ENCODE measurements at regions not wholly inside any gene's neighbourhood (a gene's known extent, or its start where the extent isn't known, plus 50 kb on each side); places are given as distances from the start of the nearest gene placed in this dataset.
"Not testable (repeated sequence)": the region's sequence is repeated elsewhere in the genome, so short reads cannot be mapped to it uniquely, and the experiment has no call there.

DNA sequence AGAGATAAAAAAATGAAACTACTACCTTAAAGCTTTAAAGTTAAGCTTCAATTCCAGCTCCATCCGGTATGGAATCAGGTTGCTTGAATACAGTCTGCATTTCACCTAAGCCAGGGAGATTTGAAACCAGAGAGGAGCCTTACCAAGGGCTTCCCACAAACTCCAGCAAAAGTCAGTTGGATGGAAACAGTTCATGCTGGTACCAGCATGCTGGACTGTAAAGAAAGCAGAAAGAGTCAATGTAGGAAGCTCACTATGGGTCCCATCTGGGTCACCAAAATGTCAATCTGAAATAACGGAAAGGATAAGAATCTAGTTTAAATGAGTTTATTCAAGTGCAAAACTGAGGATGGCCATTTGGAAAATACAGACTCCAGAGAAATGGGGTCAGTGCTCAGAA lies 65.3 kb downstream of the CDO1 start:
- DNase-seq (ENCODE audit: low read depth in 2 of 2) = no peak

DNA sequence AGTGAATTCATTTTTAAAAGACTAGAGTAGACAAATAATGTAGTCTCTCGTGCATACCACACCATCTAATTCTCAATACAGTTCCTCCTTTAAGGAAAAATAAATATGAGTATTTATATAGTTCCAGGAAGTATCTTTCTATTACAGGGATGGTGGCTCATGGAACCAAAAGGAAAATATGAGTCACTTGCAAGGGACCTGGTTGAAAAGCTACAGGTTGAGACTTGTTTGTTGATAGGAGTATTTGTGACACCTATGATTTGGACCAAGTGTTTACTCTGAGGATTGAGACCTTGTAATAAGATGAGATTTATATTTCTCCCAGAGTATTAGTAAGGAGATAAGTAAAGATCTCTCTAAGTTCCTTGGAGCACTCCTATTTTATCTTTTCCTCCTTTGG lies 67.4 kb downstream of the CDO1 start:
- DNase-seq (ENCODE audit: low read depth in 2 of 2) = no peak

DNA sequence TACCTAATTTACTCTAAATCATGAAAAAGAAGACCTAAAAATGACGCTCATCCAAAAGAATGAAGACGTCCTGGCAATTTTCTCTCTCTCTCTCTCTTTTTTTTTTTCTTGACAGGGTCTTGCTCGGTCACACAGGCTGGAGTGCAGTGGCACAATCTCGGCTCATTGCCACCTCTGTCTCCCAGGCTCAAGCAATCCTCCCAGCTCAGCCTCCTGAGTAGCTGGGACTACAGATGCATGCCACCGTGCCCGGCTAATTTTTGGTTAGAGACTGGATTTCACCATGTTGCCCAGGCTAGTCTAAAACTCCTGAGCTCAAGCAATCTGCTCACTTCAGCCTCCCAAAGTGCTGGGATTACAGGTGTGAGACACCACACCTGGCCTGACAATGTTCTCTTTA lies 77.2 kb downstream of the CDO1 start:
- not testable (repeated sequence) for DNase-seq (ENCODE audit: low read depth in 2 of 2)

DNA sequence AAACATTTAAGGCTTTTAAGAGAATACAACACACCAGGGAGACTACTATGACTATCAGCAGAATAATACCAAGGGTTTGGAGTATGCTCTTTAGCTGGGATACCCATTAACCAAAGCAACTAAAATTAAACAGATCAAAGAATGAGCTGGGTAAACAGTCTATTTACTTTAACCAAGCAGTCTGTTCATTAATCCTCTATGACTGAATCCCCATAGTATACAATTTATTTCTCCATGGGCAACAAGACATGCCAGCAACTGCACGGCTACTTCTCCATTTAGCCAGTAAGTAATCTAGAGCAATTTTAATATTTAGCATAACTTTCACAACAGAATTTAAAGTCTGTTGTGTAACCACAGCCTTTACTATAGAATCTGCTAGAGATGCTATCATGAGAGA lies 77.6 kb downstream of the CDO1 start:
- no peak for DNase-seq (ENCODE audit: low read depth in 2 of 2)

DNA sequence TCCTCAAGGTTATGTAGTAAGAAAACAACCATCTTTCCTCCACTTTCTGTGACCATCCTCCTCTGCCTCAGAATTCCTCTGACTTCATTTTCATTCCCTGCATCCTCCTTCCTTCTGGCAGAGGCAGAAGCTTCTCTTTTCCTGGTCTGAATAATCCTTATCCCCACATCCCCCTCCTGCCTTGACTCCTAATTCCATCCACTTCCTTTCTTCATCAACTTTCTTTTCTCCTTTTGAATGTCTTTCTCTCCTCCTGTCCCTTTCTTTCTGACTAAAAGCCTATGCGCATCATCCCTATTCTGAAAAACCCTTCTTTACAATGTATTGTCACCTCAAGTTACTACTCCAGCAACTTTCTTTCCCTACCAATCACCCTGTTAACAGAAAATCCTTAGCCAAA lies 79.0 kb downstream of the CDO1 start:
- no peak for DNase-seq (ENCODE audit: low read depth in 2 of 2)

DNA sequence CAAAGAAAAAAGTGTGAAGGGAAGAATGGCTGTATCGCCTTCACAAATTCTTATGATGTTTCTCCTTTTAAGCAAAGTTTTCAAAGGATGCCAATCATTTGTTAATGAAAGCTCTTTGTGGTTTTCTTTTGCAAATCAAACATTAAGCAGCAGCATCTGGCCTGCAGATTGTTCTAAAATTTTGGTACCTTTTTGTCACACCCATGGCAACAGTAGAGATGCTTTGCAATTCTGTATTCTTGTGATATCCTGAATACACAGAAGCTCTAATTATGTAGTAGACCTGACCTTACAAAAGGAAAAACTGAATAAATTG lies 79.8 kb downstream of the CDO1 start:
- no peak for DNase-seq (ENCODE audit: low read depth in 2 of 2)

DNA sequence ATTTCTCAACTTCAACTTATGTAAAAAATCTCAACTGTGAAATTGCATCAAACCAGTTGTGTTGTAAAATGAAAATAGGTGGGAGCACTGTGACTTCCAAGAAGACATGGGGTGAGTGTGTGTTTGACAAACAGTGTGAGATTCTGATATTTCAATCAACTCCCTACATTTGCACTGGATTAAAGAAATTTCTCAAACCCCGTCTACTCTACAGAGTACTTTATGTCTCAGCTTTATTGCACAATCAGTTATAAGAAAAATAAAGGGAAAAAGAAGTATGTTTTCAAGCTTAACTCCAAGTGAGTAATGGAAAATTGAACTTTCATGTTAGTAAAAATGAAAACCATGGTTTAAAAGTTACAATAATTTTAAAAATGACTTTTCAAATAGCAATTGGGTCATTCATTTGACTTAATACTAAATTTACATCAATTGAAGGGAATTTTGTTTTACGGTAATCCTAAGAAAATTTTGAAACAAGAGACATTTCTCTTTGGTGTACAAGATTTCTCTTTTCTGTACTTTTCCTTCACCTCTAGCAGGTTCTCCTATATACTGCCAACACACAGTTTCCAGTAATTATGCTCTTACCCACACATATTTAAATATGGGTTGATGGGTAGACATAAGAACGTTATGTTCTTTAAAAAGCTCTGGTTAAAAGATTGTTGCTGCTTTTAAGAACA lies 80.3 kb downstream of the CDO1 start:
- no peak for DNase-seq (ENCODE audit: low read depth in 2 of 2)

DNA sequence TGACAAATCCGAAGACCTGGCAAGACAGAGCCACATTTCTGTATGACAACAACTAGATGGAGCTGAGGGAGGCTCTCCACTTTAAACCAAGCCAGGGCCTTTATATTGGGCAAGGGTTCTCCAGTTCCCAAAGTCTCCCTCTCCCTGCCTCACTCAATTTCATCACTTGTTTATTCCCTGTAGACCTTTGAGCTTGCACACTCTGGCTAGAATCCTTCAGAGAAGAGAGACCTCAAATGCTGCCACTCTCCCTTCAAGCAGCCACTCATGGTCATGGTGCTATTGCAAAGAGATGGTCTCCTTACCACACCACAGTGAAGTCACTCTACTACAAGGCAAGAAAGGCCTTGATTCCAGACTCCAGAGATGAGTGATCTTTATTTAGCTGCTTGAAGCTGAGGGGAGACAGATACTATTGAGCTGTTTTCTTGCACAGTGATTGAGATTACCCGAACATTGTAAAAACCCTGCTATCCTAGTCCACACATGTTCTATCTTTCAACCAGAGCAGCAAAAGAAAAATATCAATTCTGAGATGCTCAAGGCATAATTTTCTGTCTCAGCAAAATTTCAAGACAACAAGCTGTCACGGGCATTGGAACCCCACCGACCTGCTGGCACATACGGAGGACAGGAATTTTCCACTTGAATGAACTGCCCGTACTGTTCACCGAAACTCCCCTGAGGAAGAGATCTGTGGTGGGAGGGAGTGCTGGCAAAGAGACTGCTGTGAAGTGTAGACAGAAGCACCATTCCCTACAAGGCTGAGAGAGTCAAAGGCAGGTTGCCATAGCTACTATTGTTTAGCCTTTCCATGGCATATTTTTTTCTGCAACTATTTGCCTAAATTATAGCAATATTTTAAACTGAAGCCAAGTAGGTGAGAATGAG lies 81.1 kb downstream of the CDO1 start:
- DNase-seq (ENCODE audit: low read depth in 2 of 2) = no peak

DNA sequence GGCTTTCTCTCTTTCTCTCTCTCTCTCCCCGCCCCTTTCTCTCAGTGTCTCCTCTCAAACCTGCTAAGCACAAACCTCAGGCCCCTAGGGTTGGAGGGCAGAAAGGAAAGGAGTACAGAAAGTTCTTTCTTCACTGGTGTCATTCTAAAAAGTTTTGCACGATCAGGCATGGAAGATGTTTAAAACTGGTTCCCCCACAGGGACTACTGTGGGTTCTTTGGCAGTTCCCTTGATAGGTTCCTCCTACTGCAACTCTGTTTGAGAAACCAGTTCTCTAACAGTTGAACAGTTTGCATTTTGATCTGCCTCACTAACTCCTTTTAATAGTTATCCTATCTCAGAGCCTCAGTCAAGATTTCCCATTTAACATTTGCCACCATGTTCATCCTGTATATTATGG lies 82.9 kb downstream of the CDO1 start:
- no peak for DNase-seq (ENCODE audit: low read depth in 2 of 2)

DNA sequence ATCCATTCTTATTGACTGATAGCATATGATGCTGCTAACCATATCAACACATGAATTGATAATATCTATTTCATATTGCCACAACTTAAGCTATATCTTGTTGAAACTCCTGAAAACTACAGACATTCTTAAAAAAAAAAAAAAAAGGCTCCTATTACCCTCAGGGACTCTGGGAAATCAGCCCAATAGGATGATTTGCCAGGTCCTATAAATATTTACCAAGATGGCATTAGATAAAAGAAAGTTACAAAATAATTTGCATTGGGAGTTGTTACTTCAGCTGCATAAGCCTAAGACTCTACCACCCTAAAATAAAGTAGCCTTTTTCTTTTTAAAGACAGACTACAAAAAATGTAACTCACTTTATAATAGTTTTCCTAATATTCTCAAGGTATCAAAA lies 84.4 kb downstream of the CDO1 start:
- DNase-seq (ENCODE audit: low read depth in 2 of 2) = no peak

DNA sequence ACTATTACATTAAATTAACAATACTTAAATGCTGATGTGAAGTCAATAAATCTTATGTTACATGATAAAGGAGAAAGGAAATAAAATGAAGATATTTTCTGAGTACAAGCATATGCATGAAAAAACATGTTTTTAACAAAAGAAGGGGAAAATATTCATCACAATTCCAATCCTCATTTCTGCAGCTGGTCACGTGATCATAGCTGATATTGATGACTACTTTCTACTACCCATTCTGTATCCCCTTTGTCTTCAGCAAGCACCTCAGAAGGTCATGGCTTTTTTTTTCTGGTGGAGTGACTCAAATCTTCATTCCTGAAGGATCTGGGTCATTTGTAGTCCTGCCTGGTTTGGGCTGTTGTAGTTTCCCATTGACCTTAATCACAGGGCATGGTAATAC lies 90.9 kb downstream of the CDO1 start:
- DNase-seq (ENCODE audit: low read depth in 2 of 2) = no peak

DNA sequence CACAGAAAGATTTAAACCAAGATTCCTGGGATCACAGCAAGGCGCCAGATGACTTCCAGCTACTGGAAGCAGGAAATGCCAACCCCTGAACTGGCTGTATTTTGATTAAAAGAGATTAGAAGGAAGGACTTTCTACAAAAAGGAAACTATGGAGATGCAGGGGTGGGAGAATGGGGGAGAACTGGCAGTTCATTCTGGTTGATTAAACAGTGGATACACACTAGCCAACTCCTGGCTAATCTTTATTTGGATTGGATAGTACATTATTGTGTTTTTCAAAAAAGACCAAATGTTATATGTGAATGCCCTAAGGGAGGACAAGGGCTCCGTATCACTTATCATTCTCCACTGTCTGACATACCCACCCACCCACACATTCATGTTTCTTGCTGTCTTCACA lies 93.2 kb downstream of the CDO1 start:
- no peak for DNase-seq (ENCODE audit: low read depth in 2 of 2)

DNA sequence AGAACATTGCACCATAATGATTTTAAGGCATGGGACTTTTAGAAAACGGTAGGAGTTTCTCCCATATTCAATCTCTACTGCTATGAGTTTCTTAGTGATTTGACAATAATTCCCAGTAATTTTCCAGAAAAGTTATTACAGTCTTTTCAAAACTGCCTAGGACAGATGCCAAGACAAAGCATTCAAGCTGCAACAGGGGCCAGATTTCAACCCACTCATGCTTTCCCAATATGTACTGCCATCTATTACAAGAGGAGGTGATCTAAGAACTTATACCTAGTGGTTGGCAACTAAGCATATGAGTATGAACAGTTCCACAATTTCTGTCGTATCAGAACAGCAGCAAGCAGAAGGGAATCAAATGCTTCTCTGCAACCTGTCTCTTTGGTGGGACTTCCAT lies 95.1 kb upstream of the TMED7 start:
- no peak for DNase-seq (ENCODE audit: low read depth in 2 of 2)

DNA sequence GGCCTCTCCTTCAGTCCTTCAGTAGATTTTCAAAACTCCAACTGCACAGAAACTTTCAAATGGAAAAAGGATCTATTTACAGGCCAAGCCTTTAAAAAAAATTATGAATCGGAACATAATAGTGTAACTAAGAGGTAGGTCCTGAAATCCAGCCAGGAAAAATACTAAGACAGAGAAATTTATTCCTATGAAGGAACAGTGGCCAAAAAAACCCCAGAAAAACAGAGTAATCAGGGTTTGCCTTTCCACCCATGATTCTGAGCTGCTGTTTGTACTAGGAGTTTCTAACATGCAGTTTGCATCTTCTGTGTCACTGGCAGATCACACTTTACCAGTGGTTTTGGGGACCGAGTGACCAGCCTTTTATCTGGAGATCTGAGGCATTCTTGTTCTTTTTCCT lies 93.1 kb upstream of the TMED7 start:
- DNase-seq (ENCODE audit: low read depth in 2 of 2) = no peak

DNA sequence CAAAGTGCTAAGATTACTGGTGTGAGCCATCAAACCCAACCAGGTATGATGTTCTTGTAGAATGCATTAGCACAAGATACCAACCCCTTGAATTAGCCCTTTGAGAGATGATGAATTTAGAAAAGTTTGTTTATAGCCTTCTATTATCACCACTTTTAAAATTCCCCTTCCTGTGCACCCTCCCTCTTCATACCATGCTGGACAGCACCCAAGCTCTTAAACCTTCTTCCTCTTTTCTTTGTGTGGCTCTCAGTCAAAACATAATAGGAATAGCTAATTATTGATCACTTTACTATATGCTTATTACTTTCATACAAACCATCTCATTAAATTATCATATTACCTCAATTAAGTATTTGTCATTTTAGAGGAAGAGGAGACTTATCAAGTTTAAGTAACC lies 87.6 kb upstream of the TMED7 start:
- DNase-seq (ENCODE audit: low read depth in 2 of 2) = no peak

DNA sequence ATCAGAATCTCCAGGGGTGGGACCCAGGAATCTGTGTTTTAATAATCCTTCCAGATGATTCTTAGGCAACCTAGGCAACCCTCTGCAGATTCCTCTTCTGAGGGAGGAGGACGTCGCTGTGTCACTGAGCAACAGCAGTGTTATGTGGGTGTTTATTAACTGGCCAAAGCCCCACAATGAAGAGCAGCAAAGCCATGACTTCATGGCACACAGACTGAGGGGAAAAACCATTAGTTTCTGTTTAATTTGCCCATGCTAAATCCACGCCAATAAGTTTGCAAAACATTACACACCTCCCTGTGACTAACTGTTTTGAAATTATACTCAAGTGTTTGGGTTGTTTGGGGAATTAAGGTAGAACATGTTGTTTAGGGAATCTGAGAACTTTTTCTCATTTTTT lies 83.7 kb upstream of the TMED7 start:
- no peak for DNase-seq (ENCODE audit: low read depth in 2 of 2)

DNA sequence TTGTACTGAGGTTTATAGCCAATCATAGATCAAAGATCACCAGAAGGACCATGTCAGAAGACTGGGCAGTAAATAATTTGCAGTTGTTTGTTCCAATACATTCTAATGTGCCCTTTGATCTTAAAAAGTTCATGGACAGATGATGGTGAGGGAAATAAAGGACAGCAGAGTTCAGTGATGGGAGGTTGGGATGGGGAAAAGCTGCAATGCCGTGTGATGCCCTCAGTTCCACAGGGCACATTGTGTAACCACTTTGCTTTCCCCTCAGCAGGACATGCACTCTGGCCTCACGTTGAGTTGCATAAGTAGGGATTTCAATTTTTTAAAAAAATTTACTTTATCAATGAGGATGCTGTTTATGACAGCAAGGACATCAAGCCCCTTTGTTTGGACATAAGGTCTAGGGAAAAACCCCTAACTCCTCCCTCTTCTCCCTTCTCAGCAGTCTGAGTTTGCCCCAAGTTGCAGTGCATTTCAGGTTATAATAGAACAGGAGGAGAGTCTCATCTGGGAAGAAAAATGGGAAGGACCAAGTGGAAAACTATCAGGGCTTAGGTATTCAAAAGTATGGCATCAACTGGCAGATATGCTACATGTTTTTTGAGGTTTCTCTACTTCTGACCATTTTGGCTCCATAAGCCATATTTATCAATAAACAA lies 83.1 kb upstream of the TMED7 start:
- DNase-seq (ENCODE audit: low read depth in 2 of 2) = no peak

DNA sequence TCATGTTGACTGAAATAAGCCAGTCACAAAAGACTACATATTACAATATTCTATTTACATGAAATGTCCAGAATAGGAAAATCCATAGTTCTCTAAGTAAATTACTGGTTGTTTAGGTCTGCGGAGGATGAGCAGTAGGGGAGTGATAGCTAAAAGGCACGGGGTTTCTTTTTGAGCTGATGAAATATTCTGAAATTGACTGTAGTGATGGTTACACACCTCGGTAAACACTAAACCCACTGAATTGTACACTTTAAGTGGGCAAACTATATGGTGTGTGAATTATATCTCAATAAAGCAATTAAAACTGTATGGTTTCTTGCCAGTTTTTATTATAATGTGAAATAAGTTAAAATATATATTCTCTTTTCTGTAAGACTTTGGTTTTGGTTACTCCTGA lies 77.7 kb upstream of the TMED7 start:
- DNase-seq (ENCODE audit: low read depth in 2 of 2) = no peak

DNA sequence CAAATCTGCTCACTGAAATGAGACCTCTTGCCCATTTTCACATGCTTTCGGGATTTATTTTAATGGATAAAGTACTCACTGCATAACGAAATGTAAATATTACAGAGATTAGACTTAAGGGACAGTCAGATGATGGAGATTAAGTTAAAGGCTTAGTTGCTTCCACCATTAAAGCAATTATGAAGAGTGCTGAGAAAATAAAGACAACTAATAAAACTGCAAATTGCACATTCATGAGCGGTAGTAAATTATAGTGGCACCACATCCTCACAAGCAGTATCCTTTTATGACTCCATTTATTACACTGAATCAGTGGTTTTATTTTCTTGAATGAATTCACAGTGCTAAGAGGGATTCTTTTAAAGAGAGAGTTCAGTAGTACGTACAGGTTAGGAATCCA lies 76.2 kb upstream of the TMED7 start:
- DNase-seq (ENCODE audit: low read depth in 2 of 2) = no peak

DNA sequence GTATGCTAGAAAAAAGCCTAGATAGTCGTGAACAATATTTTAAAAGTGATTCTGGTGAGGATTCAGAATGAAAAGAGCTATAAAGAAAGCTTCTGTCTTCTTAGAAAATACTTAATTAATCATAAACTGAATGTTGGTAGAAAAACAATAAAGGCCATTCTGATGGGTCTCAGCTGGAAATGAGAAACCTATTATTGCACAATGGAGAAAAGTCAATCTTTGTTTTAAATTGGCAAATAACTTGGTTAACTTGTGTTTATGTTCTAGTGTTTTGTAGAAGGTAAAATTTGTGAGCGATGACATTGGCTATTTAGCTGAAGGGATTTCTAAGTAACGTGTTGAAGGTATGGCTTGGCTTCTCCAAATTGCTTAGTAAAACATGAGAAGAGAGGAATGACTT lies 74.1 kb upstream of the TMED7 start:
- no peak for DNase-seq (ENCODE audit: low read depth in 2 of 2)

DNA sequence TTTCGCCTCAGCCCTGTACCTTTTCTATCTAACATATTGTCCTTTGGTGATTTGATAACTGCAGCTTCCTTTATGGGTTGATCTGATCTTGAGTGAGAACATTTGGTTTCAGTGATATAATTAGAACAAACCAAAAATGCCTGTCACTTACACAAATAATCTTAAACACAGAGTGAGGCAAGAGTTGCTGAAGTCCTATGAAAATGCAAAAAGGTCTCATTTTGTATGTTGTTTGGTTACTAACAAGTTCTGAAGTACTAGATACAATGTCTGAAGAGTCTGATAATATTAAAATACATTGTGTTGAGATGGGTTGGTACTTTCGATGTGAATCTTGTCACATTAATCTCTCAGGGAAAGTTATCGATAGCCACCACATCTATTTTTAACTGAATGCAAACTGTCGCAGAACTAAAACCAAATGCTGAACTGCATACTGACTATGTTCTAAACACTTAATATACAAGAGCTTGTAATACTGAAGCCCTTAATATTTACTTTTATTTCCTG lies 70.4 kb upstream of the TMED7 start:
- DNase-seq (ENCODE audit: low read depth in 2 of 2) = no peak

DNA sequence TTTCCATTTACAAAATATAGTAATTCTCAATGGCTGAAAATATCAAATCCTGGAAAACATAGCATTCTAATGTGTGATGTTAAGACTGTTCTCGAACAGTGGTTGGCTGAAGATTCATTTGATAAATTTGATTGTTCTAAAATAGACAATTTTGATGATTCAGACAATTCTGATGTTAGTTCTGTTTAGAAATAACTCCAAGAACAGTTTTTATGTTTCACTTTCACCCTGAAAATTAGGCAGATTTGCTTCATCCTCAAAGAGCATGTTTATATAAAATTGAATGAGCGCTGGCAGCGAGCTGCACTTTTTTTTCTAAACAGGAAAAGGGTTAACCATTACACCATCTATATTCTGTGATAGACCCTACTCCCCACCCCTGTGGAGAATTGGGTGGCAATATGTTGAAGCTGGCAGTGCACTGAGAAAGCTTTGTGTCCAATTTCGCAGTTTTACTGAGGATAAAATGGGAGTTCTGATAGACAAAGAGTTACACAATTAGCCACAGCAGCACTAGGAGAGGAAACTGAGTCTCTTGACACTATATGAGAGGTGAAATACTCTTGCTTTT lies 69.6 kb upstream of the TMED7 start:
- no peak for DNase-seq (ENCODE audit: low read depth in 2 of 2)

DNA sequence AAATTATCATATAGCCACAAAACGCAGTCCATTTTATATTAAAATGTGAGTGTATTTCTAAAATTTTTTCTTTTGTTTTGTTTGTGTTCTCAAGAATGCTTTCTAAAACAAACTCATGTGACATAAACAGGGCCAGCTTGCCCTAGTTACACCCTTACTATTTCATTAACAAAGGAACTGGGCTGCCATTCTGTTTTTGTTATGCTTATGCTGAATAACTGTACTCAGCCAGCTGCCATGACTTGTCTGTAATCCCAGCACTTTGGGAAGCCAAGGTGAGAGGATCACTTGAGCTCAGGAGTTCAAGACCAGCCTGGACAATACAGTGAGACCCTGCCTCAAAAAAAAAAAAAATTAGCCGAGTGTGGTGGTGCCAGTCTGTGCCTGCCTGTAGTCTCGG lies 66.0 kb upstream of the TMED7 start:
- not testable (repeated sequence) for DNase-seq (ENCODE audit: low read depth in 2 of 2)
